CD4-positive, alpha-beta T cell (primary cell): ENCODE measurements at regions not wholly inside any gene's neighbourhood (a gene's known extent, or its start where the extent isn't known, plus 50 kb on each side); places are given as distances from the start of the nearest gene placed in this dataset.

Source experiments
- ATAC-seq: fragments of 200-7000 bp; cut with Tn5 transposase; one replicate; pipeline ENCODE4 v1.10.0; 2022; ENCODE audit warnings: mild to moderate bottlenecking; ENCODE audit not compliant: poor library complexity
- CTCF ChIA-PET: fragments of 350-600 bp; sonication (Branson Sonifier 250); formaldehyde crosslinking; loops from one replicate; lab custom pipeline; 2021; ENCODE audit warnings: antibody characterized with exemption, inconsistent platforms; lab: Charles Lee
- POLR2A ChIA-PET: fragments of 350-600 bp; sonication (Branson Sonifier 250); formaldehyde crosslinking; loops from one replicate; lab custom pipeline; 2021; ENCODE audit warnings: antibody characterized with exemption, inconsistent platforms; lab: Charles Lee
- DNase-seq, 14 experiments: peaks; one replicate each; pipeline ENCODE4 v3.0.0-alpha.2; 2013 to 2020; ENCODE audit warnings: mixed read lengths in 2 of 14
- H3K27ac ChIP-seq, 2 donors: one replicate each; pipeline versions ENCODE4 v1.5.1 to v1.7.0; 2013; ENCODE audit warnings: low read length in 2 of 2, low read depth in 1 of 2, mild to moderate bottlenecking in 1 of 2
- H3K27me3 ChIP-seq, 2 experiments: 1 replicate in 1 of 2; 2 replicates in 1 of 2; pipeline versions ENCODE4 v1.6.1 to v1.7.0; 2013; ENCODE audit warnings: low read length in 2 of 2, control low read depth in 1 of 2, mild to moderate bottlenecking in 1 of 2, moderate library complexity in 1 of 2; ENCODE audit not compliant: insufficient read depth in 2 of 2, control insufficient read depth in 1 of 2
- H3K36me3 ChIP-seq: one replicate; pipeline ENCODE4 v1.6.1; 2013; ENCODE audit warnings: low read length, control low read depth; ENCODE audit not compliant: insufficient read depth
- H3K4me1 ChIP-seq: one replicate; pipeline ENCODE4 v1.6.1; 2013; ENCODE audit warnings: low read length, control low read depth; ENCODE audit not compliant: insufficient read depth
- H3K4me3 ChIP-seq: one replicate; pipeline ENCODE4 v1.5.1; 2013; ENCODE audit warnings: mild to moderate bottlenecking, low read length, moderate library complexity
- H3K9me3 ChIP-seq, 2 experiments: 1 replicate in 1 of 2; 2 replicates in 1 of 2; pipeline versions ENCODE4 v1.6.1 to v1.7.0; 2013; ENCODE audit warnings: low read length in 2 of 2, mild to moderate bottlenecking in 2 of 2, control low read depth in 1 of 2, moderate library complexity in 1 of 2; ENCODE audit not compliant: control insufficient read depth in 1 of 2, insufficient read depth in 1 of 2
- H3K27ac Mint-ChIP-seq: one replicate; pipeline ENCODE4 v1.8.0; 2020; ENCODE audit warnings: mixed read lengths
- H3K27me3 Mint-ChIP-seq: one replicate; pipeline ENCODE4 v1.8.0; 2021; ENCODE audit warnings: mixed read lengths
- H3K36me3 Mint-ChIP-seq: one replicate; pipeline ENCODE4 v1.8.0; 2021; ENCODE audit warnings: low read depth, mixed read lengths
- H3K4me1 Mint-ChIP-seq: one replicate; pipeline ENCODE4 v1.8.0; 2021; ENCODE audit warnings: low read depth, mixed read lengths
- H3K4me3 Mint-ChIP-seq: one replicate; pipeline ENCODE4 v1.8.0; 2020; ENCODE audit warnings: mild to moderate bottlenecking, mixed read lengths
- H3K9me3 Mint-ChIP-seq: one replicate; pipeline ENCODE4 v1.8.0; 2020; ENCODE audit warnings: mixed read lengths
- intact Hi-C, 2 experiments: fragments of 100-400 bp; cut with DNase I in 1 of 2; cut with micrococcal nuclease in 1 of 2; formaldehyde crosslinking; loops; one replicate each; pipeline versions ENCODE4 v1.15.1 to v1.9.0; 2023 to 2025; cut with DNase I, micrococcal nuclease
- TF ChIP-seq, protein P1 (sequence below): fragments of 200-600 bp; IDR thresholded peaks from one replicate; pipeline ENCODE4 v1.8.0; 2022; ENCODE audit warnings: antibody characterized with exemption, mild to moderate bottlenecking

DNA sequence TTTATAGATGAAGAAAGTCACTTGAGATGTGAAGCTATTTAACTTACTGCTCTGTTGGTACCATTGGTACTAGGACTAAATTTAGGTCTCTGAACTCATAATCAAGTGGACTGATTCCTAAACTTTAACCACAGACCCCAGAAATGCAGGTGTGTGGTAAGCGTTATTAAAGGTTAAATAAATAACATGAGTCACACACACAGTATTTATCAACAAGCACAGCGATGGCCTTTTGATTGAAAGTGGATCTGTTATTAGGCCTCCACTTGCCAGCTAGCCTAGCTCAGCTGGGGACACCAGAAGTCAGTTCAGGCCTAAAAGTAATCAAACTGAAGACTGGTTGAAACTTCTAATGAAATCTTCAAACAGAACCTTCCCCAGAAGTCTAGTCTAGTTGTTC is 161.3 kb upstream of the DPP10 start:
- Histone ChIP-seq H3K27me3 (peaks cover 0 to 5% of the 10 kb centered on the region in 2 experiments), H3K9me3 (no peaks in the 10 kb centered on the region), H3K4me1 (no peaks in the 10 kb centered on the region), H3K27ac (no peak overlapping the region), H3K4me3 (no peak overlapping the region), H3K36me3 (no peaks in the 10 kb centered on the region)
- Mint-ChIP-seq H3K27ac (no peak overlapping the region), H3K4me3 (no peak overlapping the region), H3K36me3 (no peaks in the 10 kb centered on the region), H3K27me3 (peaks cover 27% of the 10 kb centered on the region), H3K4me1 (no peaks in the 10 kb centered on the region), H3K9me3 (peaks cover 2% of the 10 kb centered on the region)
- intact Hi-C loops = no loop called here
- DNase-seq = no peak
- no peak for ATAC-seq
- POLR2A ChIA-PET = no interaction called here
- TF ChIP-seq, protein P1, sequence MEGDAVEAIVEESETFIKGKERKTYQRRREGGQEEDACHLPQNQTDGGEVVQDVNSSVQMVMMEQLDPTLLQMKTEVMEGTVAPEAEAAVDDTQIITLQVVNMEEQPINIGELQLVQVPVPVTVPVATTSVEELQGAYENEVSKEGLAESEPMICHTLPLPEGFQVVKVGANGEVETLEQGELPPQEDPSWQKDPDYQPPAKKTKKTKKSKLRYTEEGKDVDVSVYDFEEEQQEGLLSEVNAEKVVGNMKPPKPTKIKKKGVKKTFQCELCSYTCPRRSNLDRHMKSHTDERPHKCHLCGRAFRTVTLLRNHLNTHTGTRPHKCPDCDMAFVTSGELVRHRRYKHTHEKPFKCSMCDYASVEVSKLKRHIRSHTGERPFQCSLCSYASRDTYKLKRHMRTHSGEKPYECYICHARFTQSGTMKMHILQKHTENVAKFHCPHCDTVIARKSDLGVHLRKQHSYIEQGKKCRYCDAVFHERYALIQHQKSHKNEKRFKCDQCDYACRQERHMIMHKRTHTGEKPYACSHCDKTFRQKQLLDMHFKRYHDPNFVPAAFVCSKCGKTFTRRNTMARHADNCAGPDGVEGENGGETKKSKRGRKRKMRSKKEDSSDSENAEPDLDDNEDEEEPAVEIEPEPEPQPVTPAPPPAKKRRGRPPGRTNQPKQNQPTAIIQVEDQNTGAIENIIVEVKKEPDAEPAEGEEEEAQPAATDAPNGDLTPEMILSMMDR = no peak
- CTCF ChIA-PET = no interaction called here

DNA sequence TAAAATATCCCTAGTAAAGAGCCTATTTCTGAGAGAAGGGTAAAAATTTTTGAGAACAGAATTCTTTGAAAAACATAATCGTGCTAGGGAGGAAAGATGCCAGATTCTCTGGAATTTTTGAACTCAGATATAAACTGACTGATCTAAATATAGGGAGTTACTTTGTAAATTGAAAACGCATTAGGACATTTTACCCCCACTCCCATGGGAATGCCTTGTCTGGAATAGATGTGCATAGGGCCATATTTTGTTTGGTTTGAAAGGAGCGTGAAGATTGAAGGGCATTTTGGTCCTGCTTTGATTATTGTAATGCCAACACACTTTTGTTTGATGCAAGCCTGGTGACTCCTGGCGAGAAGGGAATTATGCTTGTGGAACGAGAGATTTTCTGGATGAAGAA is 158.7 kb upstream of the DPP10 start:
- Mint-ChIP-seq H3K9me3 (no peaks in the 10 kb centered on the region), H3K36me3 (no peaks in the 10 kb centered on the region), H3K27ac (no peak overlapping the region), H3K27me3 (peaks cover 26% of the 10 kb centered on the region), H3K4me3 (no peak overlapping the region), H3K4me1 (no peaks in the 10 kb centered on the region)
- no peaks in the 10 kb centered on the region for H3K4me1 ChIP-seq
- H3K4me3 ChIP-seq = no peak overlapping the region
- intact Hi-C loops = no loop called here
- ChIA-PET POLR2A (no interaction called here), CTCF (no interaction called here)
- no peak for DNase-seq
- H3K36me3 ChIP-seq = no peaks in the 10 kb centered on the region
- TF ChIP-seq, protein P1 = no peak
- H3K27me3 ChIP-seq = no peaks in the 10 kb centered on the region
- H3K9me3 ChIP-seq = no peaks in the 10 kb centered on the region
- ATAC-seq = no peak
- H3K27ac ChIP-seq = no peak overlapping the region

DNA sequence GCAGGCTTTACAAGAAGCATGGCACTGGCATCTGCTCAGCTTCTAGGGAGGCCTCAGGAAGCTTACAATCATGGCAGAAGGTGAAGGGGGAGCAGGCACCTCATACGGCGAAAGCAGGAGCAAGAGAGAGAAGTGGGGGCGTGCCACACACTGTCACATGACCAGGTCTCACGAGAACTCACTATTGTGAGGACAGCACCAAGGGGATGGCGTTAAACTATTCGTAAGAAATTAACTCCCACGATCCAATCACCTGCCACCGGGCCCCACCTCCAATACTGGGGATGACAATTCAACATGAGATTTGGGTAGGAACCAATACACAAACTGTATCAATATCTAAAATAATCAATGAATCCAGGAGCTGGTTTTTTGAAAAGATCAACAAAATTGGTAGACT is 156.0 kb upstream of the DPP10 start:
- Histone ChIP-seq H3K4me3 (no peak overlapping the region), H3K27ac (no peak overlapping the region), H3K36me3 (no peaks in the 10 kb centered on the region), H3K27me3 (no peaks in the 10 kb centered on the region), H3K4me1 (no peaks in the 10 kb centered on the region), H3K9me3 (no peaks in the 10 kb centered on the region)
- ATAC-seq (no peak), DNase-seq (no peak)
- no peak overlapping the region for H3K27ac Mint-ChIP-seq
- no peaks in the 10 kb centered on the region for H3K36me3 Mint-ChIP-seq
- ChIA-PET POLR2A (no interaction called here), CTCF (no interaction called here)
- TF ChIP-seq, protein P1 = no peak
- intact Hi-C loops = no loop called here
- H3K27me3 Mint-ChIP-seq = peaks cover 9% of the 10 kb centered on the region
- no peaks in the 10 kb centered on the region for H3K9me3 Mint-ChIP-seq
- H3K4me3 Mint-ChIP-seq = no peak overlapping the region
- no peaks in the 10 kb centered on the region for H3K4me1 Mint-ChIP-seq
